NCI-H187 treated with DMSO at 0.1 percent for 48 hours (cell line): ENCODE measurements at regions not wholly inside any gene's neighbourhood (a gene's known extent, or its start where the extent isn't known, plus 50 kb on each side); places are given as distances from the start of the nearest gene placed in this dataset.

ENCODE experiments used
- DNase-seq: peaks from one replicate; lab custom pipeline; 2025; lab: John Stamatoyannopoulos, UW

DNA sequence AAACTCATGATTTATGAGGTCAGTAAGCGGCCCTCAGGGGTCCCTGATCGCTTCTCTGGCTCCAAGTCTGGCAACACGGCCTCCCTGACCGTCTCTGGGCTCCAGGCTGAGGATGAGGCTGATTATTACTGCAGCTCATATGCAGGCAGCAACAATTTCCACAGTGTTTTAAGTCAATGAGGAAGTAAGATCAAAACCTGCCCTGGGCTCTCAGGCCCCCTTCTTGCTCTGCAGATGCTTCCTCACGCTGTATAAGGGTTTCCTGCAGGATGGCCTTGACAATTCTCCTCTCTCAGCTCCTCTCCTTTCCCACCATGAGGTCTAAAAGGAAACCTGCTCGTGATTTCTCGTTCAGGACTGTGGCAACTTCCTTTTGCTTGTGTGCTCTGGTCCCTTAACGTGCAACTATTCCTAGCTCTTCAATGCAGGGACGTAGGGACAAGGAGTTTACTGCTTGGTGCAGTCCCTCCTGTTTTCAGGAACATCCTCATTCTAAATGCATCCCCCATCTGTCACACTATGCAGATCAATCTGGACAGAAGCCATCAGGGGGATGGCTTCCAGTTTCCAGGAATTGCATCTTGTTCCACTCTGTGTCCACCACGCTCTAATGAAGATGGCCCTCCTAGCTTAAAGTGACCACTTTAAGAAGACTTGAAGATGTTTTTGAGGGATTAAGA is 64.3 kb upstream of the IGLL5 start:
- no peak for DNase-seq

DNA sequence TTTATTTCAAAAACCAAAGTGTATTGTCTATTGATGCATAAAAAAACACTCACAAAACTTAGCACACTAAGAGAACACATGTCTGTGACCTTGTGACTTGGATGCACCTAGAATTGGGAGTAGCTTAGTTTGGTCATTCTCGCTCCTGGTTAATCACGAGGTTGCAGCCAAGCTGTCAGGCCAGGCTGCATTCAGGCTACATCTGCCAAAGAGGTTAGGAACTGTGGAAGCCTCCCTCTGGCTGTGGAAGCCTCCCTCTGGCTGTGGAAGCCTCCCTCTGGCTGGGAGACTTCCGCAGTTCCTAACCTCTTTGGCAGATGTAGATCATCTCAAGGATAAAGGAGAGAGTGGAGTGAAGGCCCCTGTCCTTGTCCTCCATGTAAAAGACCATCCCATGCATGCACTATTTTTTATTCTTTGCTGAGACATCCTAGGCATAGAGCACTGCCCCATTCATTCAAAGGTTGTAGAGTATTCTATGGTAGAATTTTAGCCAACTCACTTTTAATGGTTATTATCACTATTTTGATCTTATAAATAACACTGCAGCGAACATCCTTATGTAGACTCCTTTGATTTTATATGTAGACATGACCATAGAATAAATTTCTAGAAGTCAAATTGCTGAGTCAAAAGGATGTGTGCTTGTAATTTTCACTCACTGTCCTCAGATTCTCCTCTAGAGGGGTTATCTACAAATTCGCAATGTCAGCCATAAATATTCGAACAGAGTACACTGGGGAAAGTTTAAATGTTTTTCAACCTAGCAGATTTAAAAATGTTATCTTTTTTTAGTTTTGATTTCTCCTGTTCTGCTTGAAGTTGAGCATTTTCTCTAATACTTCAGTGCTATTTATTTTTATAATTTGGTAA is 63.0 kb upstream of the IGLL5 start:
- no peak for DNase-seq

DNA sequence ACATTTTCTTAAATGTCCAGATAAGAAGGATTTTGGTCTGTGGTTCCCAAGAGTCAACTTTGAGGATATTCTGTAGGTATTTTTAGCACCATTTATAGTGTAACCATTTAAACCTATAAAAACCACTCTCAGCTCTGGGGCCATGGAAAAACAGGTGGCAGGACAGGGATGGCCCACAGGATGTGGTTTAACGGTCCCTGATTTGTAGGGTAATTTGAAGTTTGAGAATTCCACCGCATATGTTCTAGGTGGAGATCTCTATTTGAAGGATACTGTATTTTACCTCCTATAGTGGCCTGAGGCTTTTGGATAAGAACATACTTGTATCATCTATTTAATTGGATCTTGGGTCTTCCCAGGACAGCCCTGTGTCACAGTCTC is 62.4 kb upstream of the IGLL5 start:
- no peak for DNase-seq

DNA sequence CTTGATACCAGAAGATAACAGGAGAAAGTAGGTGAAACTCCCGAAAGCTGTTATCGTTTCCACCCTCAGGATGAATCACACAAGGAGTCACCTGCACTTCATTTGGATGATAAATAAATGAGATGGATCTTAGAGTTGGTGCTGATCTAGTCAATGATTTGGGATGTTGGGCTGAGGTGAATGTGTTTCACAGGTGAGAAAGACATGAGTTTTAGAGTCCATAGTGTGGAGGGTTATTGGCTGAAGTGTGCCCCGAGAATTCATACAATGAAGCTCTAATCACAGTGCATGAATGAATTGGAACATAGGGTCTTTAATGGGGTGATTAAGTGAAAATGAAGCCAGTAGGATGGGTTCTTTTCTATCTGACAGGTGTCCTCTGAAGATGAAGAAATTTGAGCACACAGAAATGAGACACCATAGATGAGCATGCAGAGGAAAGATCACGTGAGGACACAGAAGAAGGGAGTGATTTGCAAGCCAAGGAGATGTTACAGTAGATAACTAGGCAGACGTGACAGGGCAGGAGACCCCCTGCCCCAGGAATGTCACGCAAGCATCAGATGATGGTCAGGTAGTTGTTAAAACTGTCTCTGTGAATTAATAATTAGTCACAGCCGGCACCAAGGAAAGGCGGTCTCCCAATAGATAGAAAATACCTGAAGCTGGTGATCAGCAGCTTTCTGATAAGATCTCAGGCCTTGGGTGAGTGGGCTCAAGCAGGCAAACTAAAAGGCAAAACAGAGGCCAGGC is 60.3 kb upstream of the IGLL5 start:
- no peak for DNase-seq

DNA sequence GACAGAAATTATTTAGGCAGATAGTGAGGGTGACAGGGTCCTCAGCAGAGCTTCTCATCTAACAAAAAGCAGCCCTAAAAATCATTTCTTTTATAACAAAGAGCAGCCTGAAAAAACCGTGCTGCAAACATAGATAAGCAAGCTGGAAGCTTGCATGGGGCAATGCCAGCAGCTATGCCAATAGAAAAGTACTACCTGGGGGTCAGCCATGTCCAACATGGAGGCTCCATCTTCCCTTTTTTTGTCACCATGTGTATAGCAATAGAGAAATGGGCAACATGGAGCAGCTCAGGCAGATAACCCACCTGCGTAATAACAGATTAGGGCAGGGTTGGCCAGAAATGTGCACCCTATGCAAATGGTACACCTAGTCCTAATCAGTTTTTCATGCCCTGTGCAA is 57.4 kb upstream of the IGLL5 start:
- no peak for DNase-seq

DNA sequence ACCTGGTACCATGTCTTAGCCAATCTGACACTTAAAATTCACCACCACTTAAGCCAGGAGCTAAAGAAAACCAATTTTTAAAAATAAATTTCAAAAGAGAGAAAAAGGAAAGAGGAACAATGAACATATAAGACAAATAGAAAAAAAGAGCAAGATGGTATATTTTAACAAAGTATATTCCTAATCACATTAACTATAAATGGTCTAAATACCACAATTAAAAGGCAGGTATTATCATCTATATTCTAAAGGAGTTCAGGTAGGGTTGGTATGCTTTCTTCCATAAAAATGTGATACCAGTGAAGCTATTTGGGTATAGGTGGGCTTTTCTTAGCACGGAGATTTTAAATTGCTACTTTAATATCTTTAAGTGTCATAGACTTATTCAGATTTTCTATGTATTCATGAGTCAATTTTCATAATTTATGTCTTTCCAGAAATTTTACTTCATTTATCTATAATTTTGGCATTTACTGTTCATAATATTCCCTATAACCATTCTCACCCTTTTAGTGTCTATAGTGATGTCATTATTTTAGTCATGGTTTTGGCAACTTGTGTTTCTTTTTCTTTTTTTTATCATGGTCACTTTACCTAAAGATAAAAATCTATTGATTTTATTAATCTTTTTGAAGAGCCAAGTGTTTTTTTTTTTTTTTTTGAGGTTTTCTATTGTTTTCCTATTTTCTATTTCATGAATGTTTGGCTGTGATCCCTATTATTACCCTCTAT is 56.5 kb upstream of the IGLL5 start:
- DNase-seq: no peak

DNA sequence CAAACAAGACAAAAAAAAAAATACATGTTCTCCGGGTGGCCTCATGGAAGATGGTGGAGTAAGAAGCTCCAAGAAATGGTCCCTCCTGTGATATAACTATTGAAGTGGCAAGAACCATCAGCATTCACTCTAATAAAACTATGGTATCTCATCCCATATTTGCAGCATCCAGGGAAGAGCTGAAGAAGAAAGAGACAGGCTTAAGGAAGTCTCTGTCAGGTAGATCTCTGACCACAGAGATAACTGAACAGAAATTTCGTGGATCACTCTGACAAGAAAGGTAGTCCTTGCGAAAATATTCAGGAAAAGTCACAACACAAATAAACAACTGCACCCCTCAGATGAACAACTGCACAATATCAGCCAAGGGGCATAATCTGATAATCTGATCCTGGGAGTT is 54.6 kb upstream of the IGLL5 start:
- DNase-seq: no peak

DNA sequence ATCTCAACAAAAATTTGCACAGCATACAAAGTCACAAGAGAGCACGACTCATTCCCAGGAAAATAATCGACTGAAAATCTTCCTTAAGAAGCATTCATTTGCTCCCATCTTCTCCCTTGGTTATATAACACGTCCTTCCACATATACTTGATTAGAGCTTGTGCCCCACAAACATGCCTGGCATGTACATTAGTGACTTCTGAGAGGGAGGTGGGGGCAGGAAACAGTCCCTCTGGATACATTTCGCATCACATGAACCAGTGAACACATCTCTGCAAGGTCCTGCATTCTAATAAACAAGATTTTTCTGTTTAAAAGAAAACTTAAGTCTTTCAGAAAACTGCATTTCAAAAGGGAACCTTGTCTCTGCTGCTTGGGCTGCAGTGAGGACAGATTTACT is 54.1 kb upstream of the IGLL5 start:
- no peak for DNase-seq

DNA sequence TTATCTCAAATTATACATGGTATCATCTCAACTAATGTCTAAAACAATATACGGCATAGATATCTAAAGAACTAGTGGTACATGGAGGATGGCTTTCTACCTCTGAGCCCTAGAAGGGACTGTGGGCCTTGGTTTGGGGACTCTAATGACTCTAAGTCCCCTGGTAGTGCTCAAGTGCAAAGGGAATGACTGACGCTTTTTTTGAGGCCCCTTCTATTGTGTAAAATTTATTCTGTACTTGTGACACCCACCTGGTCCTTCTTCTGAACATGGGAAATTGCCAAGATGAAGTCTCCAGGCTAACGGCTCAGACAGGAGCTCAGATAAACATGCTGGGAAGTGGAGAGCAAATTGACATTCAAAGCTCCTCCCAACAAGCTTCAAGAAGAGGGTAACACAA is 53.4 kb upstream of the IGLL5 start:
- no peak for DNase-seq

DNA sequence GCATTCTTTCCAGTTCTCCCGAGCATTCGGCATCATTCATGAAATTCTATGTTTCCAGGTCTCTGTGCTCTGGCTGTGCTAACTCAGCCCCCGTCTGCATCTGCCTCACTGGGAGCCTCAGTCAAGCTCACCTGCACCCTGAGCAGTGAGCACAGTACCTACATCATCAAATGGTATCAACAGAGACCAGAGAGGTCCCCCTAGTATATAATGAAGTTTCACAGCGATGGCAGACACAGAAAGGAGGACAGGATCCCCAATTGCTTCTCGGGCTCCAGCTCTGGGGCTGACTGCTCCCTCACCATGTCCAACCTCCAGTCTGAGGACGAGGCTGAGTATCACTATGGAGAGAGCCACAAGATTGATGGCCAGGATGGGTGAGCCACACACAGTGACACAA is 52.8 kb upstream of the IGLL5 start:
- DNase-seq: no peak

DNA sequence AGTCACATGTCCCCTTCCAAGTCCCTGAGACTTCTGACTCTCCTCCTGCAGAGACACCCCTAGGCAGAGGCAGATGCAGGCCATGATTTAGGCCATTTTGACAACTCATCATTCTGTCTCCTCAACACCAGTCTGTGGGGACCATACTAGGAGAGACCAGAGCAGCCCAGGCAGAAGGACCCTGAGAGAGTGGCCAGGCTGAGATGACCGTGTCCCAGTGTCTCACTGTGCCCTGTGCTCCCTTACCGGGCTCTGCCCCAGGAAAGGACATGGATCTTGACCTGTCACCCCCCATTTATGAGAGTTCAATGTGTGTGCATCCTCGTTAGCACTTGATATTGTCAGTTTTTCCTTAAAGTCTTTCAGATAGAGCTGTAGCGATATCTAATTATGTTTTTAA is 52.4 kb upstream of the IGLL5 start:
- DNase-seq: no peak

DNA sequence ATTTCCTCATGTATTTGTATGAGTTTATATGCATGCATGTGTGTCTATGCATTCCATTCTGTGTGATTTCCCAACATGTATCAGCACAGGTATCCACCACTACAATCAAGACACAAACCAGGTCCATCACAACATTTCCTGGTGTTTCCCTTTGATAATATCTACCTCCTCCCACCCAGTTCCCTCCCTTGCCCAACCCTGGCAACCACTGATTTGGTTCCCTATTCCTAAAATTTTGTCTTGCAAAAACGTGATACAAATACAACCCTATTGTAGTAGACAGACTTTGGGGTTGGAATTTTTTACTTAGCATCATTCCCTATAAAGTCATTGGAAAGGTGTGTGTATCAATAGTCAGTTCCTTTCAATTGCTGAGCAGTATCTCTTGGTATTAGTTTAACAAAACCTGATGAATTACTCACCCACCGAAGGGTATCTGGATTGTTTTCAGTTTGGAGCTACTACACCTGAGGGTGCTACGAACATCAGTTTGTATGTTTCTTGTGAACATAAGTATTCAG is 51.8 kb upstream of the IGLL5 start:
- DNase-seq: no peak

DNA sequence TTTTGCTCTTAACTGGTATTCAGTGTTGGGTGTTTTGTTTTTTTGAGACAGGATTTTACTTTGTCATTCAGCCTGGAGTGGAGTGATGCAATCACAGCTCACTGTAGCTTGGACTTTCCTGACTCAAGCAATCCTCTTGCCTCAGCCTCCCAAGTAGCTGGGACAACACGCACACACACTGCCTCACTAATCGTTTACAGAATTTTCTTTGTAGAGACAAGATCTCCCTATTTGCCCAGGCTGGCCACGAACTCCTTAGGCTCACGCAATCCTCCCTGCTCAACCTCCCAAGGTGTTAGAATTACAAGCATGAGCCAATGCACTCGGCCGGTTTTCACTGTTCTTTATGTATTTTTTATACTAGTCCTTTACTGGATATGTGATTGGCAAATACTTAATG is 51.0 kb upstream of the IGLL5 start:
- DNase-seq: no peak
